Umbilical cord (tissue), 1 donor: ENCODE measurements at regions not wholly inside any gene's neighbourhood (a gene's known extent, or its start where the extent isn't known, plus 50 kb on each side); places are given as distances from the start of the nearest gene placed in this dataset.

Source experiments
- DNase-seq: peaks from one replicate; pipeline ENCODE4 v3.0.0-alpha.2; 2015; ENCODE audit warnings: low spot score

DNA sequence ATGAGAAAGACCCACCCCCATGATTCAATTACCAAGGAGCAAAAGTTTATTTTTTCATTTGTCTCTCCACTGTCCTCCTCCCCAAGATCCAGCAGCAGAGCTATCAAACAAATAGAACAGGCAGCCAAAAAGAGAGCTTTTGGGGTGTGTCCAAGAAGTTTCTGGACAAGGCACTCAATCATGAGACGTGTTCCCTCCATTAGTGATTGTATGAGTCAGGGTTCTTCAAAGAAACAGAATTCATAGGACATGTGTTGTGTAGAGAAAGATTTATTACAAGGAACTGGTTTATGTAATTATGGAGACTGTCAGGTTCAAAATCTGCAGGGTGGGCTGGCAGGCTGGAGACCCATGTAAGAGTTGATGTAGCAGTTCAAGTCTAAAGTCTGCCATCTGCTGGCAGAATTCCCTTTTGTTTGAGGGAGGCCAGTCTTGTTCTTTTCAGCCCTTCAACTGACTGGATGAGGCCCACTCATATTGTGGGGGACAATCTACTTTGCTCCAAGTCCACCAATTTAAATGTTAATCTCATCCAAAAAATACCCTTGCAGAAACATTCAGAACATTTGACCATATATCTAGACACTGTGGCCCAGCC, 248.1 kb upstream of the OPRM1 start:
- peak; percentile 11 for DNase-seq

DNA sequence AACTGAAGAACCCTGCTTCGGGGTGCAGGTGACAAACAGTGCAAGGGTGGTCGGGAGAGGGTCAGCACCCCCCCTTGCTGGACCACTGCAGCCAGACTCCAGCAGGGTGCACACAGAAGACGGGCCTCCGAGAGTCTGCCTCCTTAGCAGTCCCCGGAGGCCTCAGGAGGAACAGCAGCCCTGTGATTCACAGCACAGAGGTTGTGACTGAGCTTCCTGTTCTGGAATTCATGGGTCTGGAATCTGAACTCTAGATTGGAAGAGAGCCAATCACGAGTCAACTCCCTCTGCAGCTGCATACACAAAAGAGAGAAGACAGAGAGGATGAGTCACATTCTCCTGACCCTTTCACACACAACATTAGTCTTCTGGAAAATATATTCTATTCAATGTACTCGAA, 249.0 kb upstream of the OPRM1 start:
- DNase-seq = peak; percentile 53

DNA sequence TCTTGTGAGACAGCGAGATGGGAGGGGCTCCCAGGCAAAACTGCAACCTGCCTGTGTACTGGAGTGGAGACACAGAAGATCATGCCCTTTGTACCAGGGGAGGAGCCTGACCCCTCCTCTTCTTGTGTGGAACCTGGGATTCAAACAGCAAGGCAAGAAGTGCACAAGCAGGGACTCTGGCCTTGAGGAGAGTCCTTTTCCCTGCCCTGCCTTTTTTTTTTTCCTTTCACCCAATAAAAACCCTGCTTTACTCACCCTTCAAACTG, 251.8 kb upstream of the OPRM1 start:
- no peak for DNase-seq

DNA sequence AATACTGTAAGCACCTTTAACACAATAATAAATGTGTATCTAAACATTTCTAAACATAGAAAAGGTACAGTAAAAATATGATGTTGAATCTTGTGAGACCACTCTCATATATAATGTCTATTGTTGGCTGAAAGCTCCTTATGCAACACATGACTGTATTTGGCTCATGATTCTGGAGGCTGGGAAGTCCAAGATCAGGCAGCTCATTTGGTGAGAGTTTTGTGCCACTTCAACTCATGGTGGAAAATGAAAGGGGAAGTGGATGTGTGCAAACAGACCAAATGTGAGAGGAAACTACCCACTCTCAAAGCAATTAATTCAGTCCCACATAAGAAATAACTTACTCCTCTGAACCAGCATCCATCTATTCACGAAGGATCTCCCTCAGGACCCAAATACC, 257.7 kb upstream of the OPRM1 start:
- DNase-seq = no peak

DNA sequence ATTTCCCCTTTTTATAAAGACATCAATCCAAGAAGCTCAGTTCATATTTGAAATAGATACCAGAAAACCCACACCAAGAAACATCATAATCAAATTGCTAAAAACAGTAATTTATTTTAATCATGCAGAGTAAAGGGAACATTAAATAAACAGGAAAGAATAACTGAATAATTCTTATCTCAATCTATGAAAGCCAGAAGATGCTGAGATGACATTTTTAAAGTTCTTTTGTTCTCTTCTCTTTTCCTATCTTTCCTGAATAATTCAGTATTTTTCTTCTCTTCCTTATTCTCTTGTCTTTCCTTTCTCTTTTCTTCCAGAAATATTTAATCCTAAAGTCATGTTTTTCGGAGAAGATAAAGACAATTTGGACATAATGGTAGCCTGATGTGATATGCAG, 259.0 kb upstream of the OPRM1 start:
- no peak for DNase-seq

DNA sequence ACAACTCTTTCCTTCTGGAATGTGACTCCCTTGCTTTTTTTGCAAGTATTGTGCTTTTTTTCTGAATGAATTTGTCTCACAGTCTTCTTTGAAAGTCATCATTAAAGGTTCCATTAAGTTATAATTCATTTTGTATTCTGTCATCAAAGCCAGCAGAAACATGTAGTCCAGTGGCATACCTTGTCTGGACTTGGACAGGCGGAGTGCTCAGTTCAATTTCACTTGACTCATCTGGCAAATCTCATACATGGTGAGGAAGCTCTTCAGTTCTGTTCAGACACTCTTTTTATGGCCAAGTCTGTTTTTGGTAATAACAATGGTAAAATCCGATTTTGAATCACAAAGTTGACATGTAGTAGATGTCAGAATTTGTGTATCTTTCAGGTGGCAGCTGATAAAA, 260.8 kb upstream of the OPRM1 start:
- DNase-seq = peak; percentile 31

DNA sequence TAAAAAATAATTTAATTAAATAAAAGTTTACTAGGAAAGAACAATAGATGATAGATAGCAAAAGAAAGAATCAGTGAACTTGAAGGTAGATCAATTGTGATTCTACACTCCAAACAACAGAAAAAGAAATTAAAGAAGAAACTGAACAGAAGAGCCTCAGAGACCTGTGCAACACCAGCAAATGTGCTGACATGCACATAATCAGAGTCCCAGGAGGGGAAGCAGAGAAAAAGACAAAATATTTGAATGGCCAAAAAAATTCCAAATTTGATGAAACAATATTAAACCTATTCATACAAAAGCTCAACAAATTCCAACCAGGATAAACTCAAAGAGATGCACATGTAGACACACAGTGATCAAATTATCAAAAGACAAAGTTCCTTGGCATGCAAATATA, 267.5 kb upstream of the OPRM1 start:
- no peak for DNase-seq

DNA sequence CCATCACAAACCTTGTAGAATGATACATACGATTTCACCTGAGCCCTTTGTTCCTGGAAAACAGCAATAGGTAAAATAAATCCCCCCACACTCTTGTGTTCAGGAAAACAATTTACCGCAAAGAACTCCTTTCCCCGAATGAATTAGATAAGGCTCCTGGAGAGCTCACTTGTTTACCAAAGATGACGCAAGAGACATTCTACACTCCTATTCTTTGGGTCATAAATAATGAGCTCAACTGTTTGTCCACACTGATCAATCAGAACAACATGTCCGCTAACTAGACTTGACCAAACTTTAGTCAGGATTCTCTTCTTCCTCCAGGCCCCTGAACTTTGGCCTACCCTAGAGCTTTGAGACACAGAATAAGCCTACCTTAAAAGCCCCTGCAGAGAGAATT, 271.9 kb upstream of the OPRM1 start:
- no peak for DNase-seq

DNA sequence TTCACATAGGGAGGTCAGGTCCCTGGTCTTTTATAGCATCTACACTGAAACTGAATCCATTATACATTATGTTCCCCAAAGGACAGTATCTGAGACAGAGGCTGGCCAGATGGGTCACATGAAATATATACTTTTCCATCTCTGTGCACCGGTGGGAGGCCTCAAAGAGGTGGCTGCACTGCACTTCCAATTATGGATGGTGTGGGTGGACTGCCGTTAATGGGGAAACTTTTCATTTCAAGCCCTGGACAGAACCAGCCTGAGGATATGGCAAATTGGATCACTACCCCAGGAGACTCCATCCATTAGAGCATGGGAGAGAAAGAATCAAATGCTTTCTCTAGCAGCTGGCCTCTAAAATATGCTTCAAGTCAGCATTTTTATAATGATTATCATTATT, 280.5 kb upstream of the OPRM1 start:
- DNase-seq = no peak

DNA sequence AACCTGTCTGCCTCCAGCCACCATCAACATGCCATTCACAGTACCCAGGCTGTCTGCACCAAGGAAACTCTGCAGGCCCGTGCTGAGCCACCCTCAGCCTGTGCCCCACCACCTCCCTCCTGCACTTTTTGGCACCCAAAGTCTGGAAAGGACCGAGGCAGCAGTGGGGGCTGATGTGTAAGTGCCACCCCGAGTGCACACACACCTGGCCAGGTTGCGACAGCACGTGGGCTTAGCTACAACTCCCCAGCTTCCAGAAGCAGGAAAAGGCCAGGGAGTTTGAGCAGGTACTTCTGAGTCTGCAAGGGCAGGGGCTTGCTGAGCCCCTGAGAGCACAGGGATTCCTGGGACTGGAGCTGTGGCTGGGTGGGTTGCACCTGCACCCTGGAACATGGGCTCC, 303.3 kb upstream of the OPRM1 start:
- DNase-seq = no peak

DNA sequence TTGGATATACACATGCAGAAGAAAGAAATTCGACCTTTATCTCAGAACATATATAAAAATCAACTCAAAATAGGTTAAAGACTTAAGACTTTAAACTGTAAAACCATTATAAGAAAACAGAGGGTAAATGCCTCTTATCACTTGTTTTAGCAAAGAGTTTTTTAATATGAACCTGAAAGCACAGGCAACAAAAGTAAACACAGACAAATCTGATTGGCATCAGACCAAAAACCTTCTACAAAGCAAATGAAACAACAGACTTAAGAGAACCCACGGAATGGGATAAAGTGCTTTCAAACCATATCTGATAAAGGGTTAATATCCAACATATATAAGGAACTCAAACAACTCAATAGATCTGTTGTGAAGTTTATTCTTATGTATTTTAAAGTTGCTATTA, 309.9 kb upstream of the OPRM1 start:
- DNase-seq = no peak

DNA sequence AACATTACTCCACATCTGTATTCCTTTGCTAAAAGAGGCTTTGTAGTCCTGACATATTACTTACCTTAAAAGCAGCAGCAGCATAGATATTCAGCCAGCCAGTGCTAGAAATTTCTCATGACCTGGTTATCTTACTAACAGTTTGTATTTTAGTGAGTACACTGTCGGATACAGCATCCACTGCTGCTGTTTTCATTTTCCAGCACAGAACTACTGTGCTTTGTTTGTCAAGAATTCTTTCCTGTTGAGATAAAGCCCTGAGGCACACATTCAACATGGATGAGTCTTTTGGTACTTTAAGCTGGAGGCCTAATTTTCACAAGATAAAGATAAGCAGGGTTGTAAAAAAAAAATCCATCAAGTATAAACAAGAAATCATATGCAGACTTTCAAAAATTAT, 311.2 kb upstream of the OPRM1 start:
- peak; percentile 83 for DNase-seq

DNA sequence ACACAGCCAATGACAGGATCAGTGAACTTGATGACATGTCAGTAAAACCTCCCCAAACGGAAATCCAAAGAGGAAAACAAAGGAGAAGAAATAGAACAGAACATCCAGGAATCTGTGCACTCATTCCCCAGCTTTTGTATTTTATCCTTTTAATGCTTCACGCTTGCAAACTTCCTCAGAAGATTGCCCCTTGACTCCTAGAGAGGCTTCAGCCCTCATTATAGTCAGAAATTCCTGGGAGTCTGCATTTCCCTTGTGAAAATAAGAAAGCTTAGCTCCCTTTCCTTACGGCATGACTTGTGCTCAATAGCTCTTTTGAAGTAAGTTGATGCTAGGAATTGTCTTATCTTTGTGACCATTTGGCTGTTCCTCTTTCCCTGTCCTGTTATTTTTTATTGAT, 313.6 kb upstream of the OPRM1 start:
- DNase-seq = peak; percentile 39

DNA sequence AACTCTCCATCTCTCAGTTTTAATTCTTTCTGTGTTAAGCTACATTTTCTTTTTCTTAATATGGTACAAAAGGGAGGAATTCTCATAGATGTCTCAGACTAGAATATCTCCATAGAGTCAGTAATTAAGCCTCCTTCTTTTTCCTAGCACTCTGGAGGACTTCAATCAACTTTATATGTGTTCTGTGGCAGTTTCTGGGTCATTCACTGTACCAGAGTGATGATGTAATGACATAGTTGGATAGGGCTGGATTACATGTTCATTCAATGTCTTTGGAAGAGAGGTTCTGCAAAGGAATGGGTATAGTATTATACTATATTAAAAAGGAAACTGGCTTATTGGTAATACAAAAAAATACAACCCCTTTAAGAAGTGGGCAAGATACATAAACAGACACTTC, 318.3 kb upstream of the OPRM1 start:
- DNase-seq = no peak

DNA sequence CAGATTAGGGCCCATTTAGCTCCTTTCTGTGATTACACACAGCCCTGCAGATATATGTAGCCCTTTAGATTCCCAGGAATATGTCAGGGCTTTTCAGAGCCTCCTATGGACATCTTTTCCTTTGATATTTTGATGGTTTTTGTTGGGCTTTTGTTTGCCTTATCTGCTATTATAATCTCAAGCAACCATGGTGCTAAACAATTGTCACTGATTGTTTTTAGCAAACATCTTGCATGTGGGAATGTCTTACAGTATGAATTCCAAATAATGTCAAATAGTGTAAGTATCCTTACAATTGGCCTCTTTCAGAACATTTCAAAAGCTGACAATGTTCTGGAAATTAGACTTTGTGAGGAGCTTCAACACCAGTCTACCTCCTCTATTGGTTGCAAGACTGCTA, 333.6 kb upstream of the OPRM1 start:
- no peak for DNase-seq

DNA sequence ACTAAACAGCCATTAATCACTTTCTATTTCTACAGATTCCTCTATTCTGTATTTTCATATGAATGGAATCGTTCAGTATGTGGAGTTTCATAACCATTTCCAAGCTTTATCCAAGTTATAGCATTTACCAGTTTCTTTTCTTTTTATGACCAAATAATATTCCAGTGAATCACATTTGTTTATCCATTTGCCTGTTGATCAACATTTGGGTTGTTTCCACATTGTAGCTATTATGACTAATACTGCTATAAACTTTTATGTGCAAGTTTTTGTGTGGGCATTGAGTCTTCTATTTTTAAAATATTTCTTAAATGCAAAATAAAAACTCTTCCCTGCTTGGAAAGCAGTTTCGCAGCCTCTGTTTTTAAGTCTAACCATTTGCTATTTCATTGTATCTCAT, 336.4 kb upstream of the OPRM1 start:
- DNase-seq = no peak

DNA sequence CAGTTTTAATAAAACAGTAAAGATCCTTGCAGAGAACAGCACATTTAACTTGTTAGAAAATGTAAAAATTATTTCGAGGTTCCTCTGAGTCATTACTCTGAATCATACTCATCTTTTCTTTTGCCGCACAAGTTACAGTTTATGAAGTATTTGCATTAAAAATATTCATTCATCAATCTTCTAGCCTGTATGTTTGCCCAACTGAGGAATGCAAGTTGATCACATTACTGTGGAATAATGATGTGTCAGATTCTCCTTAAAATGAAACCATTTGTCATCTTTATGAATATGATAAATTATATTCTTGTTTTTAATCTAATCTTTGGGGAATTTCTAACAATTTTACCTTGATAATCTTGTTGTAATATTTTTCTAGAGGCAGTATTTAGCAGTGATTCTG, 340.4 kb upstream of the OPRM1 start:
- DNase-seq = no peak

DNA sequence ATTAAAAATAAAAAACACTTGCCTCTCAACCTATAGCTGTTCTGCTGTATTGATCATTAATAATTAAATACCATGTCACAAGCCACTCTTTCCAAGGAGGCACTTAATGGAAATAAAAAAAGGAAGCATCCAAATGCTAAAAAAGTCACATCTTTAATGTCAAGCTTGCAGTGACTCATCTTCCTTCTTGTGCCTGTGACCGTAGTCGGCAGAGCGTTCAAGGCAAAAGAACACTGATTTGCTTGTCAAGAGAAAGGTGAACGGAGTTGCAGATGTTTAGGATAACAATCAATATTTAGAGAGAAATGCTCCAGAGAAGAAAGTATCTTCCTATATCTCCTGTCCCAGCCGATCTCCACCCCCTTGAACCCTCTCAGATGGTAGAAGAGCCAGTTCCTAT, 341.0 kb upstream of the OPRM1 start:
- DNase-seq = no peak

DNA sequence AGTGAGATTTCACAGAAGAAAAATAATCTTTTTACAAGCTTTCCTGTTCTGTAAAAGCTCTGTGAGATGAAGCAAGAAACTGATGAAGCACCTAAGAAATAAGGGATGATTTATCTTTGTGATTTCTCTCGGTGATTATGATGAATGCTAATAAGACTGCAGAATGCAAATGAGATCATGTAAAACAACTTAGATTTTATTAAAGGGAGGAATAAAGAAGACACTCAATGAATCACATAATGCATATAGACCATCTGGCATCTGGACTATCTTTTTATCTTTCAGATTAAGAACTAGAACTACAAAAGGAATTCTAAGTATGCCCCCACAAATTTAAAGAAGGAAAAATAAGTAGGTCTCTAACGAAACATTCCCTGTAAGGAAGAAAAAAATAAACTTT, 361.5 kb upstream of the OPRM1 start:
- DNase-seq = peak; percentile 75

DNA sequence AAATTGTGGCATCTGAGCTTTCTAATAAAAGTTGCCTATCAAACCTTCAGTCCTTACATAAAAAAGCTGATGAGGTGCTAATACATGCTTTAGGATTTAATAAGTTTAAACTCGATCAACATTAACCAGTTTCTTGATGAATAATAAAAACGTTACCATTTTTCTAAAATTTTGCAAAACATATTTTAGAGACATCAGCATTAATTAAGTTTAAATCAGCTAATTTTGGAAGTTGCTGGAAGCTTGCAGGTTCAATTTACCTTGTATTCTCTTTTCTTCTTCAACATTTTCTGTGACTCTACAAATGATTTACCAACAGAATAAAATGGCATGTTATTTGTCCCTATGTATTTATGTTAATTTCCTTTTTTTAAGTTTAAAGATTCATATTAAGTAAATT, 365.3 kb upstream of the OPRM1 start:
- DNase-seq = no peak

DNA sequence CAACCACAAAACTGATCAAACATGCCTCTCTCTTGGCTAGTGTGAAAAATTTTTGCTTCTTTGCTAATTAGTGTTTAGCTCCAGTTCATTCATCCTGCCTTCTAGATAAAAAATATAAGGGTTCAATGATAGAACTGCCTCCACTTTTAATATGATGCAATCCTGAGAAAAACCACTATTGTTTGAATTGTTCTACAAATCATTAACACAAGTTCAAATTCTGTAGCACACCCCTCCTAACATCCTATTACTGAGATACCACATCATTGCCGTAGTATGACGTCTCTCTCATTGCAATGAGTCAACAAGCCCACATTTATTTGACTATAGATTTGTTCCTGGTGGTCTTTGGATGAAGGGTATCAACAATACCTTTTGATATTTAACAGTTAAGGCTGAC, 365.8 kb upstream of the OPRM1 start:
- DNase-seq = no peak

DNA sequence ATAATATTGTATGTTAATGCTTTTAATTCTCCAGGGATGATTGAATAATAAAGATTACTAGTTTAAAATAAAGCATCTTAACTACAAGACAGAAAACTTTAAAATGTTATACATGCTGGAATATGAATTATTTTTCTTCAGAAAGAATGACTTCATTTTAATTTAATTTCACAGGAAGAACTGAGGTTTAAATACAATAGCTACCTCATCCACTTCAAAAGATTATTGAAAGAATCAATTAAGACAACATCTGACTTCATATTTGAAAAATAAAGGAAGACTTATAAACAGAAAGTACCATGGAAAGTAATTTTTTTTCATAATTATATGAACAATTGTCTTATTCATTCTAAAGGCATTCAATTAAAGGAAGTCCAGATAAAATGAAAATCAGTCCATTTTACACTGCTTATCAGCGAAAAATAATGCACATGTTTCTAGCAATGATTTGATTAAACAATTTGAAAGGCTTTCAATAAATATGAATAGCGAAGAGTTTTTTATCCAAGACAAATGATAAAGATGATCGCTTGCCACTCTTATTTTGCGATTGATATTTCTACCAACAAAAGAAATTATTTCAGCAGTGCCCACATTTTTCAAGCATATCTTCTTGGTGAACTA, 368.5 kb upstream of the OPRM1 start:
- DNase-seq = no peak

DNA sequence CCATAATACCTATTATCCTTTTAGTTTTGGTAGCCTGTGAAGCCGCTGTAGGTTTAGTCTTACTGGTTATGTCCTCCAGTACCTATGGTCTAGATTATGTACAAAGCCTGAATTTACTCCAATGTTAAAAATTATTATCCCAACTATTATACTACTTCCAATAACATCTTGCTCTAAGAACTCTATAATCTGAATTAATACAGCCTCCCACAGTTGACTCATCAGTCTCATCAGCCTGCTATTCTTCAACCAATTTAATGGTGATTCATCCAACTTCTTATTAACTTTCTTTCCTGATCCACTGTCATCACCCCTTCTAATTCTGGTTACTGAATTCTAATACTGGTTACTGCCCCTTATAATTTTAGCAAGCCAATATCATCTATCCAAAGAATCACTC, 370.3 kb upstream of the OPRM1 start:
- DNase-seq = no peak

DNA sequence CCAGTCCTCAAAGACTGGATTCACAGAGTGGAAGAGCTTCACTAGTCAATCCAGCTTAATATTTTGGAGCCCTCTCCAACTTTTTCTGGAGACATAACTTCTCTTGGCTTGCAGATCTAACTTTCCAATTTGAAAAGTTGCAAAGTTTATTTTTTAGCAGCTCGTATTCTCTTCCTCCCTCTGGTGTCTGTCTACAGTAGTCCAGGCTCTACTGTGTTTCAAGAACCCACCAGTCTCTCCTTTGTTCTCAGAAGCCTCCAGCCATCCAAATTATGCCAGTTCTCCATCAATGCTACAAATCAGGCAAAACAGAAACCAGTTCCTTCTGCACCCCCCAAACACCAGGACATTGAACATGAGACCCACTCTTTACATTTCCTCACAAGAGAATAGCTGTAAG, 376.1 kb upstream of the OPRM1 start:
- no peak for DNase-seq

DNA sequence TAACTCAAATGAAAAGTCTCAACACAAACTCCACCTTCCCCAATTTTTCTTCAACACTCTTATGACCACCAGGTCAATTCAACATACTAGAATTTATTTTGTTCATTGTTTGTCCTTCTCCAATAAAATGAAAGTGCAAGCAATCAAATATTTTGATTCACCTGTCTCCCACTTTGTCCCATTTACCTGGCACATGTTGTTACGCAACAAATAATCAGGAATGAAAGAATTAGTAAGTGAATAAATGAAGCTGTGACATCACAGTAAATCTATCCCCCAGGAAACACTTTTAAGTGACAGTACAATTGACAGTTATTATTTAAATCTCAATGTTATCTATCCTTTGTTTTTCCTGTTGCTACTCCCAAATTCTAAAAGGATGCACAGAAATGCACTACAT, 393.7 kb upstream of the OPRM1 start:
- no peak for DNase-seq
